GM23338 (cell line): ENCODE measurements at regions not wholly inside any gene's neighbourhood (a gene's known extent, or its start where the extent isn't known, plus 50 kb on each side); places are given as distances from the start of the nearest gene placed in this dataset.

ENCODE experiments used
- POLR2AphosphoS5 ChIP-seq: IDR thresholded peaks from 2 replicates; pipeline ENCODE4 v1.6.1; 2016; ENCODE audit warnings: antibody characterized with exemption, low read depth
- TF ChIP-seq, protein P1 (sequence below), 2 experiments: fragments of 200-600 bp in 1 of 2; sonication (generic) in 1 of 2; conservative IDR thresholded peaks; 2 replicates each; pipeline versions ENCODE4 v1.5.1 to v1.6.1; 2016 to 2017; ENCODE audit warnings: antibody characterized with exemption in 2 of 2, low read depth in 2 of 2, mild to moderate bottlenecking in 2 of 2, moderate library complexity in 1 of 2

DNA sequence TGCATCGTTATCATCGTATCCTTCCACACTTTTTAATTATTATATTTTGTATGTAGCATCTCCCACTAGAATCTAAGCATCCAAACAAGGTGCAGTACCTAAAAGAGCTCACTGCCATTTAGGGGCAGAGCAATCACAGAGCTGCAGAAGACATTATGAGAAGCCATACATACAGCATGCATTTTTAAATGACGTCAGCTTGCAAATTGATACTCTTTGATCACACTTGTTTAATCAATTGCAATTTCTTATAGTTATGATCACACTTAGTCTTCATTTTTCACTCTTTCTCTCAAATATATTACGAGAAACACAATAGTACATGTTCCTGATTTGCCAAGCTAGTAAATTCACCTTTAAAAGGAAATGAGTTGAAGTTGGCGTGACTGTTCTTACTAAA lies 753.3 kb upstream of the LRRN3 start:
- TF ChIP-seq, protein P1, sequence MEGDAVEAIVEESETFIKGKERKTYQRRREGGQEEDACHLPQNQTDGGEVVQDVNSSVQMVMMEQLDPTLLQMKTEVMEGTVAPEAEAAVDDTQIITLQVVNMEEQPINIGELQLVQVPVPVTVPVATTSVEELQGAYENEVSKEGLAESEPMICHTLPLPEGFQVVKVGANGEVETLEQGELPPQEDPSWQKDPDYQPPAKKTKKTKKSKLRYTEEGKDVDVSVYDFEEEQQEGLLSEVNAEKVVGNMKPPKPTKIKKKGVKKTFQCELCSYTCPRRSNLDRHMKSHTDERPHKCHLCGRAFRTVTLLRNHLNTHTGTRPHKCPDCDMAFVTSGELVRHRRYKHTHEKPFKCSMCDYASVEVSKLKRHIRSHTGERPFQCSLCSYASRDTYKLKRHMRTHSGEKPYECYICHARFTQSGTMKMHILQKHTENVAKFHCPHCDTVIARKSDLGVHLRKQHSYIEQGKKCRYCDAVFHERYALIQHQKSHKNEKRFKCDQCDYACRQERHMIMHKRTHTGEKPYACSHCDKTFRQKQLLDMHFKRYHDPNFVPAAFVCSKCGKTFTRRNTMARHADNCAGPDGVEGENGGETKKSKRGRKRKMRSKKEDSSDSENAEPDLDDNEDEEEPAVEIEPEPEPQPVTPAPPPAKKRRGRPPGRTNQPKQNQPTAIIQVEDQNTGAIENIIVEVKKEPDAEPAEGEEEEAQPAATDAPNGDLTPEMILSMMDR (conservative IDR thresholded peaks at IDR 0.05; ENCODE audit: low read depth in 2 of 2), result no peak
- TF ChIP-seq POLR2AphosphoS5, result no peak
